ENCODE measurements at regions not wholly inside any gene's neighbourhood (a gene's known extent, or its start where the extent isn't known, plus 50 kb on each side); places are given as distances from the start of the nearest gene placed in this dataset.

- no peak for DNase-seq
Measured at GRCh38 chr2:234438305-234438977, 58.4 kb downstream of the ARL4C start.

- DNase-seq, result peak in 8 of 56 donors; percentile 4 to 35 (median 19)
Measured at GRCh38 chr2:234437642-234438304, 59.1 kb downstream of the ARL4C start.

GRCh38 chr2:234436482-234436837 is 60.4 kb downstream of the ARL4C start:
- DNase-seq, result no peak

GRCh38 chr2:234435836-234436481 is 60.9 kb downstream of the ARL4C start:
- no peak for DNase-seq

GRCh38 chr2:234433201-234433600 is 63.7 kb downstream of the ARL4C start:
- no peak for DNase-seq

- DNase-seq, result no peak
Measured at GRCh38 chr2:234430871-234431270, 66.0 kb downstream of the ARL4C start.

- DNase-seq, result no peak
Measured at GRCh38 chr2:234429265-234429664, 67.6 kb downstream of the ARL4C start.

GRCh38 chr2:234427081-234428061 is 69.5 kb downstream of the ARL4C start:
- no peak for DNase-seq

GRCh38 chr2:234426616-234427015 is 70.3 kb downstream of the ARL4C start:
- no peak for DNase-seq

GRCh38 chr2:234425639-234426603 is 71.0 kb downstream of the ARL4C start:
- DNase-seq, result no peak

GRCh38 chr2:234423884-234424283 is 73.0 kb downstream of the ARL4C start:
- DNase-seq, result no peak

GRCh38 chr2:234422981-234423431 is 73.9 kb downstream of the ARL4C start:
- peak in 1 of 56 donors; percentile 7 for DNase-seq

- no peak for DNase-seq
Measured at GRCh38 chr2:234422273-234422732, 74.6 kb downstream of the ARL4C start.

GRCh38 chr2:234420408-234420807 is 76.5 kb downstream of the ARL4C start:
- no peak for DNase-seq

- DNase-seq, result no peak
Measured at GRCh38 chr2:234419726-234420125, 77.2 kb downstream of the ARL4C start.

GRCh38 chr2:234415706-234416105 is 81.2 kb downstream of the ARL4C start:
- no peak for DNase-seq

- no peak for DNase-seq
Measured at GRCh38 chr2:234414596-234414995, 82.3 kb downstream of the ARL4C start.

- DNase-seq, result no peak
Measured at GRCh38 chr2:234412726-234413125, 84.2 kb downstream of the ARL4C start.

GRCh38 chr2:234411793-234412192 is 85.1 kb downstream of the ARL4C start:
- no peak for DNase-seq

- no peak for DNase-seq
Measured at GRCh38 chr2:234410526-234410925, 86.4 kb downstream of the ARL4C start.
